ENCODE measurements at regions not wholly inside any gene's neighbourhood (a gene's known extent, or its start where the extent isn't known, plus 50 kb on each side); places are given as distances from the start of the nearest gene placed in this dataset.
A peak's percentile ranks its signal among the peaks of the same experiment; 100 is the strongest.

DNA sequence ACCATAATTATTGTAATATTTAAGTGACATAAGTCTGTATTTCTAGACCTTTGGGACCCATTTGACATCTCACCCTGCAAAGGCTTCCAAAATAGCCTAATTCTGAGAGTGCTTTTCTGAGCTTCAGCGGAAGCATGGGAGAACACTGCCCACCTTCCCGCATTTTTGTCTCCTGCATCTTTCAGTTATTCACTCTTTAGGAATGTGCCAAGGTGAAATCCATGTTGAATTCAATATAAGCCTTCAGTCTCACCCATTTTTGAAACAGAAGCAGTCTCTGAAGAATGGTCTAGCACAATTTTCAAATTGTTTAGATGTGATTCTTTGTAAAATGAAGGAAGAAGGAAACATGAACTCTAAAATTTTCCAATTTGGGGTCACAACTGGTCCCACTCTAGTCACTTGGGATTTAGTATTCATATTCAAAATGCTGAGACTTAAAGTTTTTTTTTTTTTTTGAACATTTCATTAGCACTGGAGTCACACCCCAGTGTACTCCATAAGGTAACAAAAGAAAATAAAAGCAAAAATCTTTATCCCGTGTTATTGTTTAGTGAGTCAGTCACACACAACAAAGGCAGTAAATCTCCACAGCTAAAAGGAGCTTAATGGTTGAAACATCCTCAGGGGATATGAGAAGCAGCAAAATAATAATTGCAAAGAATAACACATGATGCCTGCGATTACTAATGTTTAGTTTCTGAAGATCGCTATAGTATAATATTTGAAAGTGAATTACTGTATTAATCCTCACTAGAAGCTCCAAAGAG lies 479.9 kb upstream of the BTBD3 start:
- no peaks in the 10 kb centered on the region for H3K4me1 ChIP-seq (ENCODE audit: control insufficient read depth, insufficient read depth, low read length, poor library complexity, severe bottlenecking)
- peaks cover 18% of the 10 kb centered on the region for H3K9me3 ChIP-seq (ENCODE audit: control insufficient read depth, low read length)
- H3K36me3 ChIP-seq (ENCODE audit: control insufficient read depth, insufficient read depth, low read length): no peaks in the 10 kb centered on the region
- WGBS, 2 experiments (ENCODE audit: insufficient coverage in 2 of 2): 100% methylated on average over 2 of the region's 5 CpGs; no CpG with 5 or more reads in 1 of the 2 experiments
- no peak overlapping the region for H3K27ac ChIP-seq (ENCODE audit: low read depth, low read length, severe bottlenecking)
- no peak overlapping the region for H3K4me3 ChIP-seq (ENCODE audit: extremely low read depth, insufficient read depth, low read length, poor library complexity, severe bottlenecking)

DNA sequence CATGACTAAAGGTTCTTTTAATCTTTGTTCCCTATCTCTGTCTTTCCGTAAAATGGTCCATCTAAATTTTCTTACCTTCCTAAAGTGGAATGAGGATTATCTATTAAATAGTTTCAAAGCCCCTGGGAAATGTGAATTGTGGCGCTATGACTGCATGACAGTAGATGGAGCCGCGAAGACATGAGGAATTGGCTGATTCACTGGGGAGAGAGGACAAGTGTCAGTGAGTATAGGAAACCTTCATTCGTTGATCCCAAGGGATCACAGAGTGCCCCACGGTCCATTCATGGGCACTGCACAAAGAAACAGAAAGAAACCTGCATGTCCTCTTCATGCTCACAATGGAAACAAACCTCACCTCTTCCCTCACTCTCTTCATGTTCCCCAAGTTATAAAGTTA lies 479.3 kb upstream of the BTBD3 start:
- 78 to 93% methylated on average over 3 to 5 of the region's 6 CpGs for WGBS, 2 experiments (ENCODE audit: insufficient coverage in 2 of 2)
- no peaks in the 10 kb centered on the region for H3K4me1 ChIP-seq (ENCODE audit: control insufficient read depth, insufficient read depth, low read length, poor library complexity, severe bottlenecking)

DNA sequence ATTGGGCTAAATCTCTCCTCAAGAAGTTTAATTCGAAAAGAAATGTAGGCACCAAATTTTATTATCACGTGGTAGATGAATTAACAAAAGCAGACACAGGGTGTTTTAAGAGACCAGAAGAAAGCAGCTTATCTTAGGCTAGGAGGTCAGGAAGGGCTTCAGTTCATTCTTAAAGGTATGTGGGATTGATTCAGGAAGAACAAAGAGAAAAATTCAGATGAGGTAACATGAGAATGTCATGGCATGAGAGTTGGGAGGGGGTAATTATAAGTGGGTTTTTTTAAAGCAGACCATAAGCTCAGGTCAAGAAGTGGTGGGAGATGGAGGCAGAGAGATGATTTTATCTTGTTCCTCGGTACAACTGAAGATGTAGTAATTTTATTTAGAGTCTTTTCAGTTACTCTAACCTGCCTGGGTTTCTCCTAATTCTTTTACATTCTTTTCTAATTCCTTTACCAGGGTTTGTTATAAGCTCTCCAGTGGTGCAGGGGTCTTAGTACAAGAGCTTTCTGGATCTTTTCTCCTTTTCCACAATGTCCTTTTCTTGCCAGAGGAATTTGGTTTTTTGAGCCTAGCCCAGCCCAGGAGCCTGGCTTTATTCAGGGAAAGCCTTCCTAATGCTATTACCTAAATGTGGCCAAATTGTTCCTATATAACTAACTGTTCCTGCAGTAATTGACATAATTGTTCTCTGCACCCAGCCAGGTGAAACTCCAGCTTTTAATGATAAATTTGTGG lies 474.1 kb upstream of the BTBD3 start:
- WGBS, 2 experiments (ENCODE audit: insufficient coverage in 2 of 2): 54 to 75% methylated on average over 2 of the region's 3 CpGs
- no peak overlapping the region for H3K27ac ChIP-seq (ENCODE audit: low read depth, low read length, severe bottlenecking)
- H3K9me3 ChIP-seq (ENCODE audit: control insufficient read depth, low read length): no peaks in the 10 kb centered on the region
- H3K4me1 ChIP-seq (ENCODE audit: control insufficient read depth, insufficient read depth, low read length, poor library complexity, severe bottlenecking): no peaks in the 10 kb centered on the region
- H3K36me3 ChIP-seq (ENCODE audit: control insufficient read depth, insufficient read depth, low read length): no peaks in the 10 kb centered on the region
- H3K4me3 ChIP-seq (ENCODE audit: extremely low read depth, insufficient read depth, low read length, poor library complexity, severe bottlenecking): no peak overlapping the region

More for the DNA sequence above, 479.3 kb upstream of the BTBD3 start:
- no peak overlapping the region for H3K27ac ChIP-seq (ENCODE audit: low read depth, low read length, severe bottlenecking)
- peaks cover 18% of the 10 kb centered on the region for H3K9me3 ChIP-seq (ENCODE audit: control insufficient read depth, low read length)
- no peaks in the 10 kb centered on the region for H3K36me3 ChIP-seq (ENCODE audit: control insufficient read depth, insufficient read depth, low read length)
- no peak overlapping the region for H3K4me3 ChIP-seq (ENCODE audit: extremely low read depth, insufficient read depth, low read length, poor library complexity, severe bottlenecking)

DNA sequence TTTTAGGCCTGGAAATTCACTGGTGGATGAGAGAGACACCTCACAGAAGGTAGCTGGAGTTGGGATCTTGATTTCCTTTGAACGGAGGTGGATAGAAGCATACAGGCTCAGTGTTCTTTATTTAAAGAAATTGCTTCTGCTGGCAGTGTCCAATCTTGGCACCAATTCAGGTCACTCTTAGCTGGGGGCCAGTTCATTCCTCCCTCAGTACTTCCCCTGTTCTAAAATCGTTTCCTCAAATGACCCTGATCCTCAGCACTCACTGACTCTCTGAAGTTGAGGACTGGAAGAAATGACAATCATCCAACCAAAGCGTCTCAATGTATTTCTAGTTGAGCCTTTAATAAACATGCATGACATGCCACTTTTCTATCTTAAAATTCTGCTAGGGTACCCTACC lies 472.5 kb upstream of the BTBD3 start:
- H3K9me3 ChIP-seq (ENCODE audit: control insufficient read depth, low read length): no peaks in the 10 kb centered on the region
- 83 to 92% methylated on average over 2 to 3 of the region's 3 CpGs for WGBS, 2 experiments (ENCODE audit: insufficient coverage in 2 of 2)
- no peaks in the 10 kb centered on the region for H3K4me1 ChIP-seq (ENCODE audit: control insufficient read depth, insufficient read depth, low read length, poor library complexity, severe bottlenecking)
- H3K4me3 ChIP-seq (ENCODE audit: extremely low read depth, insufficient read depth, low read length, poor library complexity, severe bottlenecking): no peak overlapping the region
- H3K27ac ChIP-seq (ENCODE audit: low read depth, low read length, severe bottlenecking): no peak overlapping the region
- H3K36me3 ChIP-seq (ENCODE audit: control insufficient read depth, insufficient read depth, low read length): no peaks in the 10 kb centered on the region

DNA sequence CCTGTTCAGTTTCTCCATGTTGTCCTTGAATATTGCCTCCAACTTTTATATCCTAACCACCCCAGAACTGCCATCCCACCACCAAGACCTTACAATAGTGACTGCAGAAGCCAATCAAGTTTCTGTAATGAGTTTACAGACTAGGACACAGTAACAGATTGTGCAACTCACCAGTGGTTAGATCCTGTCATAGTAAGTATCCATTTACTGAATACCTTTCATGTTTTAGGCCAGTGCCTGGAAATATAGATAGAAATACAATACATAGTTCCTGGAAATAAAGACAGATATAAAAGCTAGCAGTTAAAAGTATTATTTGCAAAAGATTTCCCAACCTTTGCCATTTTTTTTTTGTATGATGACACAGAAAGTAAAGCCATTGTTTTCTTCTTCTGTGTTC lies 471.8 kb upstream of the BTBD3 start:
- H3K36me3 ChIP-seq (ENCODE audit: control insufficient read depth, insufficient read depth, low read length): no peaks in the 10 kb centered on the region
- no peaks in the 10 kb centered on the region for H3K4me1 ChIP-seq (ENCODE audit: control insufficient read depth, insufficient read depth, low read length, poor library complexity, severe bottlenecking)
- H3K4me3 ChIP-seq (ENCODE audit: extremely low read depth, insufficient read depth, low read length, poor library complexity, severe bottlenecking): no peak overlapping the region
- H3K27ac ChIP-seq (ENCODE audit: low read depth, low read length, severe bottlenecking): no peak overlapping the region
- no peaks in the 10 kb centered on the region for H3K9me3 ChIP-seq (ENCODE audit: control insufficient read depth, low read length)

DNA sequence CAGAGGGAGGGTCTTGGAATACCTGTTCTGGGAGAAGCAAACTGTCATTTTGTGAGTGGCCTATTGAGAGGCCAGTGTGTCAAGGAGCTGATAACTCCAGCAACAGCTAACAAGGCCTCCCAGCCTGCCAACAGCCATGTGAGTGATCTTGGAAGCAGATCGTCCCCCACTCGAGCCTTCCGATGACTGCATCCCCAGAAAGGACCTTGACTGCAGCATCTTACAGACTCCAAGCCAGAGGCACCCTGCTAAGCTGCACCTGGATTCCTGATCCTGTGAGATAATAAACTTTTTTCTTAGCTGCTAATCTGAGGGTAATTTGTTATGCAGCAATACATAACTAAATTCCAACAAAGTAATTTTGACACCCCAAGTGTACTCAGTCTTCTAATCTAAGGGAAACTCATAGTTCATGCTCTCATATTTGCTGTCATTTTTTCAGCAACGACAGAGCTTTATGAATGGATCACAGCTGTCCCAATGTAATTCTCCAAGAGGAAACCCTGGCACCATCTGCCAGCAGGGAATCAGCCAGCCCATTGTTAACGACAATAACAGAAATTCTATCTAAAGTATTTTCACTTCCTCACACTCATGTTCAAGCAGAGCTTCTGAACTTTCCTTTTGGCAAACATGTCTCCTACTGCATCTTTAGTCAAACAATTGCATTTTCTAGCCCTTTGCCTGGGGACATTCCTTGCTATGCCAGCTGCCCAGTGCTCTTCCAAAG lies 470.2 kb upstream of the BTBD3 start:
- Histone ChIP-seq H3K9me3 (ENCODE audit: control insufficient read depth, low read length) (no peaks in the 10 kb centered on the region), H3K36me3 (ENCODE audit: control insufficient read depth, insufficient read depth, low read length) (no peaks in the 10 kb centered on the region), H3K27ac (ENCODE audit: low read depth, low read length, severe bottlenecking) (no peak overlapping the region), H3K4me1 (ENCODE audit: control insufficient read depth, insufficient read depth, low read length, poor library complexity, severe bottlenecking) (peaks cover 13% of the 10 kb centered on the region), H3K4me3 (ENCODE audit: extremely low read depth, insufficient read depth, low read length, poor library complexity, severe bottlenecking) (no peak overlapping the region)
- WGBS, 2 experiments (ENCODE audit: insufficient coverage in 2 of 2): 46 to 52% methylated on average over 5 of the region's 5 CpGs

DNA sequence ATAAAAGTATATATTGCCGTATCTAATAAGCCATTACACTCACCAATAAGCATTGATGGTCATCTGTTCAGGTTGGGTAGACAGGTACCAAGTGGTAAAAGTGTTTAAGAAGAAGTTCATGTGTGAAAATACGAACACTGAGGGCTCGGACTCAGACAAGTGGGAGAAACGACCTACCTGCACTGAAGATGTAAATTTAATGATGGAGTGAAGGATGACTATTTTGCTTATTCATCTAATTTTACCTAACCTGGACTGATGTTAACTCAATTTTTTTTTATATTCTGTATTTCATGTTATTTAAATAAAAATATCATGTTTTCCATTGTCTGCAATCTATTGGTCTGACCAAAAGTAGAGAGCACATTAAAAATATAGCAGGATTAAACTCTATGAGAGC lies 469.1 kb upstream of the BTBD3 start:
- H3K9me3 ChIP-seq (ENCODE audit: control insufficient read depth, low read length): no peaks in the 10 kb centered on the region
- no CpG with 5 or more reads among the region's 4 CpGs for WGBS, 2 experiments (ENCODE audit: insufficient coverage in 2 of 2)
- H3K27ac ChIP-seq (ENCODE audit: low read depth, low read length, severe bottlenecking): no peak overlapping the region
- H3K36me3 ChIP-seq (ENCODE audit: control insufficient read depth, insufficient read depth, low read length): no peaks in the 10 kb centered on the region
- H3K4me1 ChIP-seq (ENCODE audit: control insufficient read depth, insufficient read depth, low read length, poor library complexity, severe bottlenecking): peaks cover 22% of the 10 kb centered on the region
- no peak overlapping the region for H3K4me3 ChIP-seq (ENCODE audit: extremely low read depth, insufficient read depth, low read length, poor library complexity, severe bottlenecking)

DNA sequence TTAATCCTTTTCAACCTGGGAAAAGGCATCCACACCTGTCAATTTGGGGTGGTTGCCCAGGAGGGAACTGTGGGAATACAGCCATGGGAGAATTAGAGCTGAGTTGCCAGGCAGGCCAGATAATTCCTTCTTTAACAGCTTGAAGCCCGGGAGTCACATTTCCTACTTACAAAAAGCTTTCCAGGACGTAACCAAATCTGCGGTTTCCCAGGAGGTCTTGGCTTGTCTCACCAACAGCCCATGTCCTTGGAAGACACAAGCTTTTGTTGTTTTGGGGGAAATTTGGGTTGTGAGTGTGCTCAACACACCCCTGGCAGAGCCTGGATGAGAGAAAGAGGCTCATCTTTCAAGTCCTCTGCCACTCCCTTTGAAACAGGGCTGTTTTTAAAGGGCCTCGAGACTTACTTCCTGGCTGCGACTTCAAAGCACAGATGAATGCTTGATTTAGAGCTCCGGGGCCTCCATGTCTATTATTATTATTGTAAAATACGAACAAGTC lies 465.9 kb upstream of the BTBD3 start:
- Histone ChIP-seq H3K36me3 (ENCODE audit: control insufficient read depth, insufficient read depth, low read length) (no peaks in the 10 kb centered on the region), H3K4me1 (ENCODE audit: control insufficient read depth, insufficient read depth, low read length, poor library complexity, severe bottlenecking) (peaks cover 45% of the 10 kb centered on the region), H3K4me3 (ENCODE audit: extremely low read depth, insufficient read depth, low read length, poor library complexity, severe bottlenecking) (no peak overlapping the region), H3K9me3 (ENCODE audit: control insufficient read depth, low read length) (no peaks in the 10 kb centered on the region), H3K27ac (ENCODE audit: low read depth, low read length, severe bottlenecking) (peak overlapping the region; percentile 85)
- 40 to 41% methylated on average over 1 to 4 of the region's 7 CpGs for WGBS, 2 experiments (ENCODE audit: insufficient coverage in 2 of 2)

DNA sequence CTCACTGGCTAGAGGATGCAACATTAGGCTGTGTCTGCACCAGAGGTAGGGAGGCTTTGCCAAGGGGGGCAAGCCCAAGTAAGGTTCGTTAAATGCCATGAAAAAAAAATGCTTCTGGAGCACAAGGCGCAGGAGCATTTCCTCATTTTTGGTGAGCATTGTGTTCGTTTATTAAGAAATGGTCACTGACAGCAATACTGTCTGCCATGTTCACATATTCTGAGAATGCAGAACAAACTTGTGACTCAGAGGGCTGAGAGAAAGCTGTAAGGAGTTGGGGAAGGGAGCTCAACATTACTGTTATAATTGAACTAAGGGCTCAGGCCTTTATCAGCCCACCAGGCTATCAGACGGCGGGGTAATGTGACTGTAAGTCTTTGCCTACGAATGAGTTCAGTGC lies 465.4 kb upstream of the BTBD3 start:
- Histone ChIP-seq H3K9me3 (ENCODE audit: control insufficient read depth, low read length) (no peaks in the 10 kb centered on the region), H3K4me3 (ENCODE audit: extremely low read depth, insufficient read depth, low read length, poor library complexity, severe bottlenecking) (no peak overlapping the region), H3K36me3 (ENCODE audit: control insufficient read depth, insufficient read depth, low read length) (no peaks in the 10 kb centered on the region), H3K4me1 (ENCODE audit: control insufficient read depth, insufficient read depth, low read length, poor library complexity, severe bottlenecking) (peaks cover 45% of the 10 kb centered on the region), H3K27ac (ENCODE audit: low read depth, low read length, severe bottlenecking) (peak overlapping the region; percentile 85)
- 73 to 77% methylated on average over 3 to 6 of the region's 6 CpGs for WGBS, 2 experiments (ENCODE audit: insufficient coverage in 2 of 2)

DNA sequence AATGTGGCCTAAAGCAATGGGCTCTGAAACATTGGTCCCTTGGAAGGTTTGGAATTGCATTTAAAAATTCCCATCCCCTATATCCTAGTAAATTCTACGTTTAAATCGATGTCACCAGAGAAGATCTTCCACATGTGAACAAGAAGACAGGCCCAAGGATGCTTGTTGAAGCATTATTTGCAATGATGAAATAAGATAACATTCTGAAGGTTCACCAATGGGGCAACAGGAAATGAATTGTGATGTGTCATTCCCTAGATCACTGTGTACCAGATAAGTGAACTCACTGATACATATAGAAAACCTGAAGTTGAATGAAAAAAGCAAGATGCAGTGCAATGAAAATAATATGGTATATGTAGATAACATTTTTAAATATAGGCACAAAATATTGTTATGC lies 464.3 kb upstream of the BTBD3 start:
- no peak overlapping the region for H3K4me3 ChIP-seq (ENCODE audit: extremely low read depth, insufficient read depth, low read length, poor library complexity, severe bottlenecking)
- peak overlapping the region; percentile 85 for H3K27ac ChIP-seq (ENCODE audit: low read depth, low read length, severe bottlenecking)
- no peaks in the 10 kb centered on the region for H3K9me3 ChIP-seq (ENCODE audit: control insufficient read depth, low read length)
- no peaks in the 10 kb centered on the region for H3K36me3 ChIP-seq (ENCODE audit: control insufficient read depth, insufficient read depth, low read length)
- H3K4me1 ChIP-seq (ENCODE audit: control insufficient read depth, insufficient read depth, low read length, poor library complexity, severe bottlenecking): peaks cover 45% of the 10 kb centered on the region
- 100% methylated on average over 1 of the region's 2 CpGs; no CpG with 5 or more reads in 1 of the 2 experiments for WGBS, 2 experiments (ENCODE audit: insufficient coverage in 2 of 2)

Measured in mesodermal cell (in vitro differentiated cells).